ENCODE measurements at regions not wholly inside any gene's neighbourhood (a gene's known extent, or its start where the extent isn't known, plus 50 kb on each side); places are given as distances from the start of the nearest gene placed in this dataset.

- no peak for TF ChIP-seq YY1 (IDR thresholded peaks at IDR 0.05; ENCODE audit: insufficient read depth, insufficient read length)
- no peak for TF ChIP-seq ZNF274 (IDR thresholded peaks at IDR 0.05; ENCODE audit: low read depth, low read length)
Measured at GRCh38 chr3:104646196-104646595, 720.5 kb upstream of the ALCAM start.
